ENCODE measurements at regions not wholly inside any gene's neighbourhood (a gene's known extent, or its start where the extent isn't known, plus 50 kb on each side); places are given as distances from the start of the nearest gene placed in this dataset.

- peak overlapping the region in 2 of 5 donors; percentile 6 to 28 for H3K27ac ChIP-seq
Observed at GRCh38 chr16:86191663-86192062, 292.7 kb downstream of the IRF8 start.

GRCh38 chr16:86193528-86194193 lies 294.7 kb downstream of the IRF8 start:
- intact Hi-C loops (cut with DNase I; ENCODE audit: low total_unique reads) = no loop called here
- Histone ChIP-seq H3K4me1 (no peaks in the 10 kb centered on the region), H3K4me3 (no peak overlapping the region), H3K9me3 (no peaks in the 10 kb centered on the region), H3K27ac (peak overlapping the region in 3 of 5 donors; percentile 82 to 87 (median 86)), H3K27me3 (peaks cover 0 to 50% (median 16%) of the 10 kb centered on the region in 3 donors), H3K36me3 (no peaks in the 10 kb centered on the region)
- TF ChIP-seq POLR2A (IDR thresholded peaks at IDR 0.05) = no peak
- peak in 1 of 3 donors; percentile 57 for TF ChIP-seq POLR2AphosphoS5 (IDR thresholded peaks at IDR 0.05)
- no peak for DNase-seq
- 70 to 77% (median 76%) methylated on average over 12 to 15 of the region's 15 CpGs for WGBS, 5 donors

More at GRCh38 chr16:86191663-86192062, 292.7 kb downstream of the IRF8 start:
- Histone ChIP-seq H3K9me3 (no peaks in the 10 kb centered on the region), H3K36me3 (no peaks in the 10 kb centered on the region), H3K4me1 (no peaks in the 10 kb centered on the region), H3K4me3 (no peak overlapping the region), H3K27me3 (peaks cover 0 to 33% (median 10%) of the 10 kb centered on the region in 3 donors)
- TF ChIP-seq POLR2AphosphoS5 (IDR thresholded peaks at IDR 0.05) (no peak), POLR2A (IDR thresholded peaks at IDR 0.05) (no peak), EP300 (IDR thresholded peaks at IDR 0.05) (no peak), CTCF (IDR thresholded peaks at IDR 0.05) (no peak)
- intact Hi-C loops (cut with DNase I; ENCODE audit: low total_unique reads) = no loop called here
- WGBS, 5 donors = 64 to 71% (median 67%) methylated on average over 14 of the region's 14 CpGs
- no peak for DNase-seq

GRCh38 chr16:86195863-86196630 lies 297.1 kb downstream of the IRF8 start:
- H3K9me3 ChIP-seq = no peaks in the 10 kb centered on the region
- H3K36me3 ChIP-seq = no peaks in the 10 kb centered on the region
- H3K27ac ChIP-seq = peak overlapping the region; percentile 65 to 87 (median 82)
- no peak overlapping the region for H3K4me3 ChIP-seq
- H3K4me1 ChIP-seq = peaks cover 0 to 6% (median 0%) of the 10 kb centered on the region in 4 donors
- peaks cover 0 to 65% (median 20%) of the 10 kb centered on the region in 3 donors for H3K27me3 ChIP-seq
- DNase-seq = peak in 1 of 2 donors; percentile 57
- intact Hi-C loops (cut with DNase I; ENCODE audit: low total_unique reads) = no loop called here
- TF ChIP-seq EP300 (IDR thresholded peaks at IDR 0.05) (no peak), POLR2A (IDR thresholded peaks at IDR 0.05) (no peak), POLR2AphosphoS5 (IDR thresholded peaks at IDR 0.05) (no peak), CTCF (IDR thresholded peaks at IDR 0.05) (no peak)
- WGBS, 5 donors = 35 to 47% (median 37%) methylated on average over 22 of the region's 22 CpGs

- no peak for DNase-seq
- TF ChIP-seq POLR2A (IDR thresholded peaks at IDR 0.05) (no peak), POLR2AphosphoS5 (IDR thresholded peaks at IDR 0.05) (no peak), EP300 (IDR thresholded peaks at IDR 0.05) (no peak), CTCF (IDR thresholded peaks at IDR 0.05) (no peak)
- Histone ChIP-seq H3K4me1 (peaks cover 0 to 9% (median 0%) of the 10 kb centered on the region in 4 donors), H3K27ac (peak overlapping the region; percentile 22 to 87 (median 82)), H3K4me3 (no peak overlapping the region), H3K36me3 (no peaks in the 10 kb centered on the region), H3K27me3 (peaks cover 0 to 63% (median 20%) of the 10 kb centered on the region in 3 donors), H3K9me3 (no peaks in the 10 kb centered on the region)
- intact Hi-C loops (cut with DNase I; ENCODE audit: low total_unique reads) = no loop called here
- WGBS, 5 donors = 69 to 76% (median 71%) methylated on average over 18 of the region's 18 CpGs
Observed at GRCh38 chr16:86196687-86197391, 297.9 kb downstream of the IRF8 start.
